Esophagus squamous epithelium (tissue), 4 donors: ENCODE measurements at regions not wholly inside any gene's neighbourhood (a gene's known extent, or its start where the extent isn't known, plus 50 kb on each side); places are given as distances from the start of the nearest gene placed in this dataset.

ENCODE experiments used
- CTCF ChIP-seq, 6 experiments: fragments of 450-650 bp in 4 of 6; fragments of 200-600 bp in 2 of 6; sonication (generic) in 2 of 6; IDR thresholded peaks; one replicate each; pipeline ENCODE4 v1.5.1; 2016 to 2019; ENCODE audit warnings: antibody characterized with exemption in 6 of 6, mild to moderate bottlenecking in 4 of 6, moderate library complexity in 4 of 6
- POLR2A ChIP-seq, 4 donors: fragments of 450-650 bp; IDR thresholded peaks; one replicate each; pipeline ENCODE4 v1.6.1; 2017; ENCODE audit warnings: antibody characterized with exemption in 4 of 4, mild to moderate bottlenecking in 4 of 4, moderate library complexity in 3 of 4

- TF ChIP-seq CTCF (IDR thresholded peaks at IDR 0.05) (no peak), POLR2A (IDR thresholded peaks at IDR 0.05) (no peak)
These were observed 328.8 kb downstream of the ZNF674 start for GRCh38 chrX:46216406-46216805.
